GM18867 (cell line): ENCODE measurements at regions not wholly inside any gene's neighbourhood (a gene's known extent, or its start where the extent isn't known, plus 50 kb on each side); places are given as distances from the start of the nearest gene placed in this dataset.

Source experiments
- ATAC-seq: cut with Tn5 transposase; IDR thresholded peaks from one replicate; pipeline ENCODE4 v1.9.1; 2021; ENCODE audit warnings: mild to moderate bottlenecking, moderate library complexity; ENCODE audit not compliant: unreplicated experiment

- ATAC-seq: no peak
Observed at GRCh38 chr2:216911886-216912285, 52.0 kb upstream of the TNP1 start.

GRCh38 chr2:216911008-216911407 is 51.1 kb upstream of the TNP1 start:
- ATAC-seq: no peak

GRCh38 chr2:216909541-216910210 is 49.8 kb upstream of the TNP1 start:
- ATAC-seq: no peak
